Hepatocyte (in vitro differentiated cells): ENCODE measurements at regions not wholly inside any gene's neighbourhood (a gene's known extent, or its start where the extent isn't known, plus 50 kb on each side); places are given as distances from the start of the nearest gene placed in this dataset.

Source experiments
- EZH2 ChIP-seq: fragments of 200-600 bp; sonication (generic); IDR thresholded peaks from 2 replicates; pipeline ENCODE4 v1.6.1; 2016; ENCODE audit warnings: antibody characterized with exemption, mild to moderate bottlenecking, borderline replicate concordance
- TF ChIP-seq, protein P1 (sequence below): fragments of 200-600 bp; sonication (generic); IDR thresholded peaks from 2 replicates; pipeline ENCODE4 v1.5.1; 2016; ENCODE audit warnings: antibody characterized with exemption, mild to moderate bottlenecking; ENCODE audit not compliant: poor library complexity

DNA sequence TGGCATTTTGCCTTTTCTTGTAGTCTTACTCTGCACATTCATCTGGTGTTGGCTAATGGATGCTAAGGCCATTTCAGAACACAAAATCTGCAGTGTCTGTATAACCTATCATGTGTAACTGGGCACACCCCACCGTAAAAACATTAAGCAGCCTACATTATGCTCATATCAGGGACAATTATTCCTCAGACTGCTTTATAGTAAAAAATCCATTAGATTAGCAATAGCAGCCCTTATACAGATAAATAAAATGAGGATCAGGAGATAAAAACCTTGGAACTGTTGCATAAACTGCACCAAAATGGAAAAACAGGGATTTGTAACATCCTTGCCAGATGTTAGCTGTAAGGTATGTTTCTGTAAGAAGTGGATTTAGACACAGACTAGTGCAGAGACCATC, 288.8 kb downstream of the HS3ST1 start:
- TF ChIP-seq, protein P1, sequence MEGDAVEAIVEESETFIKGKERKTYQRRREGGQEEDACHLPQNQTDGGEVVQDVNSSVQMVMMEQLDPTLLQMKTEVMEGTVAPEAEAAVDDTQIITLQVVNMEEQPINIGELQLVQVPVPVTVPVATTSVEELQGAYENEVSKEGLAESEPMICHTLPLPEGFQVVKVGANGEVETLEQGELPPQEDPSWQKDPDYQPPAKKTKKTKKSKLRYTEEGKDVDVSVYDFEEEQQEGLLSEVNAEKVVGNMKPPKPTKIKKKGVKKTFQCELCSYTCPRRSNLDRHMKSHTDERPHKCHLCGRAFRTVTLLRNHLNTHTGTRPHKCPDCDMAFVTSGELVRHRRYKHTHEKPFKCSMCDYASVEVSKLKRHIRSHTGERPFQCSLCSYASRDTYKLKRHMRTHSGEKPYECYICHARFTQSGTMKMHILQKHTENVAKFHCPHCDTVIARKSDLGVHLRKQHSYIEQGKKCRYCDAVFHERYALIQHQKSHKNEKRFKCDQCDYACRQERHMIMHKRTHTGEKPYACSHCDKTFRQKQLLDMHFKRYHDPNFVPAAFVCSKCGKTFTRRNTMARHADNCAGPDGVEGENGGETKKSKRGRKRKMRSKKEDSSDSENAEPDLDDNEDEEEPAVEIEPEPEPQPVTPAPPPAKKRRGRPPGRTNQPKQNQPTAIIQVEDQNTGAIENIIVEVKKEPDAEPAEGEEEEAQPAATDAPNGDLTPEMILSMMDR: no peak
- no peak for TF ChIP-seq EZH2
